Liver (tissue), 8 donors: ENCODE measurements at regions not wholly inside any gene's neighbourhood (a gene's known extent, or its start where the extent isn't known, plus 50 kb on each side); places are given as distances from the start of the nearest gene placed in this dataset.

ENCODE experiments used
- DNase-seq: peaks from one replicate; pipeline ENCODE4 v3.0.0-alpha.2; 2017; ENCODE audit warnings: low spot score
- H3K27ac ChIP-seq, 2 donors: one replicate each; pipeline ENCODE4 v1.7.0; 2013; ENCODE audit warnings: inconsistent platforms in 2 of 2, low read length in 2 of 2, control low read depth in 1 of 2, low read depth in 1 of 2, mild to moderate bottlenecking in 1 of 2
- H3K27me3 ChIP-seq, 4 donors: one replicate each; pipeline versions ENCODE4 v1.6.1 to v1.7.0; 2013; ENCODE audit warnings: low read length in 3 of 4, inconsistent platforms in 1 of 4, mild to moderate bottlenecking in 1 of 4, moderate library complexity in 1 of 4; ENCODE audit not compliant: control insufficient read depth in 4 of 4, insufficient read depth in 4 of 4
- H3K36me3 ChIP-seq, 4 donors: one replicate each; pipeline versions ENCODE4 v1.6.1 to v1.7.0; 2013; ENCODE audit warnings: low read length in 3 of 4, mild to moderate bottlenecking in 3 of 4, low read depth in 1 of 4, moderate library complexity in 1 of 4; ENCODE audit not compliant: control insufficient read depth in 4 of 4, insufficient read depth in 3 of 4
- H3K4me1 ChIP-seq, 4 donors: one replicate each; pipeline versions ENCODE4 v1.6.1 to v1.7.0; 2013; ENCODE audit warnings: low read length in 3 of 4, mild to moderate bottlenecking in 3 of 4, moderate library complexity in 1 of 4; ENCODE audit not compliant: control insufficient read depth in 4 of 4, insufficient read depth in 4 of 4
- H3K4me3 ChIP-seq, 3 donors: one replicate each; pipeline versions ENCODE4 v1.6.1 to v1.7.0; 2013; ENCODE audit warnings: low read length in 3 of 3, control low read depth in 1 of 3, low read depth in 1 of 3, mild to moderate bottlenecking in 1 of 3
- H3K9ac ChIP-seq, 2 donors: one replicate each; pipeline ENCODE4 v1.7.0; 2013; ENCODE audit warnings: low read length in 2 of 2, mild to moderate bottlenecking in 2 of 2, moderate library complexity in 2 of 2, control low read depth in 1 of 2, low read depth in 1 of 2
- H3K9me3 ChIP-seq, 4 donors: one replicate each; pipeline versions ENCODE4 v1.6.1 to v1.7.0; 2013; ENCODE audit warnings: low read length in 3 of 4; ENCODE audit not compliant: control insufficient read depth in 4 of 4
- ATF3 ChIP-seq: IDR thresholded peaks from 2 replicates; pipeline ENCODE4 v1.6.1; 2016; ENCODE audit warnings: antibody characterized with exemption
- CTCF ChIP-seq: fragments of 150-350 bp; IDR thresholded peaks from 2 replicates; pipeline ENCODE4 v1.5.1; 2017; ENCODE audit warnings: improper control_type of control experiment, low read depth, low read length; ENCODE audit not compliant: missing input control
- EGR1 ChIP-seq, 2 donors: IDR thresholded peaks; 2 replicates each; pipeline ENCODE4 v1.6.1; 2016 to 2018; ENCODE audit warnings: antibody characterized with exemption in 2 of 2, low read depth in 2 of 2
- FOXA1 ChIP-seq: IDR thresholded peaks from 2 replicates; pipeline ENCODE4 v1.6.1; 2016; ENCODE audit warnings: antibody characterized with exemption
- FOXA2 ChIP-seq: IDR thresholded peaks from 2 replicates; pipeline ENCODE4 v1.6.1; 2016; ENCODE audit warnings: antibody characterized with exemption
- GABPA ChIP-seq, 2 donors: IDR thresholded peaks in 1 of 2; conservative IDR thresholded peaks in 1 of 2; 2 replicates each; pipeline ENCODE4 v1.6.1; 2016; ENCODE audit warnings: antibody characterized with exemption in 2 of 2, mild to moderate bottlenecking in 1 of 2, moderate library complexity in 1 of 2
- HNF4A ChIP-seq, 2 donors: conservative IDR thresholded peaks; 2 replicates each; pipeline ENCODE4 v1.6.1; 2016; ENCODE audit warnings: antibody characterized with exemption in 2 of 2, mild to moderate bottlenecking in 2 of 2
- HNF4G ChIP-seq: IDR thresholded peaks from 2 replicates; pipeline ENCODE4 v1.6.1; 2016; ENCODE audit warnings: antibody characterized with exemption
- JUND ChIP-seq, 2 donors: IDR thresholded peaks; 2 replicates each; pipeline ENCODE4 v1.6.1; 2016; ENCODE audit warnings: antibody characterized with exemption in 2 of 2
- MAX ChIP-seq: IDR thresholded peaks from 2 replicates; pipeline ENCODE4 v1.6.1; 2016; ENCODE audit warnings: antibody characterized with exemption
- NR2F2 ChIP-seq: IDR thresholded peaks from 2 replicates; pipeline ENCODE4 v1.6.1; 2016; ENCODE audit warnings: antibody characterized with exemption
- RAD21 ChIP-seq, 2 donors: IDR thresholded peaks; 2 replicates each; pipeline ENCODE4 v1.6.1; 2016; ENCODE audit warnings: antibody characterized with exemption in 2 of 2, mild to moderate bottlenecking in 2 of 2
- RXRA ChIP-seq, 2 donors: IDR thresholded peaks; 2 replicates each; pipeline ENCODE4 v1.6.1; 2017 to 2018; ENCODE audit warnings: antibody characterized with exemption in 2 of 2, mild to moderate bottlenecking in 1 of 2
- SP1 ChIP-seq: IDR thresholded peaks from 2 replicates; pipeline ENCODE4 v1.6.1; 2018; ENCODE audit warnings: antibody characterized with exemption, mild to moderate bottlenecking
- YY1 ChIP-seq: IDR thresholded peaks from 2 replicates; pipeline ENCODE4 v1.6.1; 2016; ENCODE audit warnings: antibody characterized with exemption, mild to moderate bottlenecking
- WGBS: extraction: QIAGEN DNeasy Blood & Tissue Kit; methylation state at CpG from one replicate; pipeline ENCODE4 v1.1.7; 2013; 5-methylcytosine and 5-hydroxymethylcytosine counted together
- TF ChIP-seq, protein P1 (sequence below): IDR thresholded peaks from 2 replicates; pipeline ENCODE4 v1.6.1; 2016; ENCODE audit warnings: antibody characterized with exemption, mild to moderate bottlenecking
- TF ChIP-seq, protein P2 (sequence below): IDR thresholded peaks from 2 replicates; pipeline ENCODE4 v1.6.1; 2016; ENCODE audit warnings: antibody characterized with exemption
- donor health status: healthy.
- donor health status: healthy.
- donor health status: healthy.
- donor health status: healthy.
- donor health status: healthy.

GRCh38 chr2:65598264-65598663 is 165.9 kb upstream of the SPRED2 start:
- H3K27ac ChIP-seq, result no peak overlapping the region
- 95% methylated on average over 4 of the region's 4 CpGs for WGBS
- H3K9me3 ChIP-seq, result peaks cover 0 to 2% (median 0%) of the 10 kb centered on the region in 4 donors
- H3K27me3 ChIP-seq, result no peaks in the 10 kb centered on the region
- H3K4me3 ChIP-seq, result no peak overlapping the region
- H3K9ac ChIP-seq, result no peak overlapping the region
- no peaks in the 10 kb centered on the region for H3K36me3 ChIP-seq
- DNase-seq, result no peak
- H3K4me1 ChIP-seq, result no peaks in the 10 kb centered on the region
- no peak for TF ChIP-seq YY1
- TF ChIP-seq, protein P1, sequence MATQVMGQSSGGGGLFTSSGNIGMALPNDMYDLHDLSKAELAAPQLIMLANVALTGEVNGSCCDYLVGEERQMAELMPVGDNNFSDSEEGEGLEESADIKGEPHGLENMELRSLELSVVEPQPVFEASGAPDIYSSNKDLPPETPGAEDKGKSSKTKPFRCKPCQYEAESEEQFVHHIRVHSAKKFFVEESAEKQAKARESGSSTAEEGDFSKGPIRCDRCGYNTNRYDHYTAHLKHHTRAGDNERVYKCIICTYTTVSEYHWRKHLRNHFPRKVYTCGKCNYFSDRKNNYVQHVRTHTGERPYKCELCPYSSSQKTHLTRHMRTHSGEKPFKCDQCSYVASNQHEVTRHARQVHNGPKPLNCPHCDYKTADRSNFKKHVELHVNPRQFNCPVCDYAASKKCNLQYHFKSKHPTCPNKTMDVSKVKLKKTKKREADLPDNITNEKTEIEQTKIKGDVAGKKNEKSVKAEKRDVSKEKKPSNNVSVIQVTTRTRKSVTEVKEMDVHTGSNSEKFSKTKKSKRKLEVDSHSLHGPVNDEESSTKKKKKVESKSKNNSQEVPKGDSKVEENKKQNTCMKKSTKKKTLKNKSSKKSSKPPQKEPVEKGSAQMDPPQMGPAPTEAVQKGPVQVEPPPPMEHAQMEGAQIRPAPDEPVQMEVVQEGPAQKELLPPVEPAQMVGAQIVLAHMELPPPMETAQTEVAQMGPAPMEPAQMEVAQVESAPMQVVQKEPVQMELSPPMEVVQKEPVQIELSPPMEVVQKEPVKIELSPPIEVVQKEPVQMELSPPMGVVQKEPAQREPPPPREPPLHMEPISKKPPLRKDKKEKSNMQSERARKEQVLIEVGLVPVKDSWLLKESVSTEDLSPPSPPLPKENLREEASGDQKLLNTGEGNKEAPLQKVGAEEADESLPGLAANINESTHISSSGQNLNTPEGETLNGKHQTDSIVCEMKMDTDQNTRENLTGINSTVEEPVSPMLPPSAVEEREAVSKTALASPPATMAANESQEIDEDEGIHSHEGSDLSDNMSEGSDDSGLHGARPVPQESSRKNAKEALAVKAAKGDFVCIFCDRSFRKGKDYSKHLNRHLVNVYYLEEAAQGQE, result no peak
- no peak for TF ChIP-seq NR2F2
- TF ChIP-seq, protein P2, sequence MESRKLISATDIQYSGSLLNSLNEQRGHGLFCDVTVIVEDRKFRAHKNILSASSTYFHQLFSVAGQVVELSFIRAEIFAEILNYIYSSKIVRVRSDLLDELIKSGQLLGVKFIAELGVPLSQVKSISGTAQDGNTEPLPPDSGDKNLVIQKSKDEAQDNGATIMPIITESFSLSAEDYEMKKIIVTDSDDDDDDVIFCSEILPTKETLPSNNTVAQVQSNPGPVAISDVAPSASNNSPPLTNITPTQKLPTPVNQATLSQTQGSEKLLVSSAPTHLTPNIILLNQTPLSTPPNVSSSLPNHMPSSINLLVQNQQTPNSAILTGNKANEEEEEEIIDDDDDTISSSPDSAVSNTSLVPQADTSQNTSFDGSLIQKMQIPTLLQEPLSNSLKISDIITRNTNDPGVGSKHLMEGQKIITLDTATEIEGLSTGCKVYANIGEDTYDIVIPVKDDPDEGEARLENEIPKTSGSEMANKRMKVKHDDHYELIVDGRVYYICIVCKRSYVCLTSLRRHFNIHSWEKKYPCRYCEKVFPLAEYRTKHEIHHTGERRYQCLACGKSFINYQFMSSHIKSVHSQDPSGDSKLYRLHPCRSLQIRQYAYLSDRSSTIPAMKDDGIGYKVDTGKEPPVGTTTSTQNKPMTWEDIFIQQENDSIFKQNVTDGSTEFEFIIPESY, result no peak
- TF ChIP-seq ATF3, result no peak
- no peak for TF ChIP-seq GABPA (IDR thresholded peaks at IDR 0.05 in 1 of 2, conservative IDR thresholded peaks at IDR 0.05 in 1 of 2)
- no peak for TF ChIP-seq MAX
- no peak for TF ChIP-seq FOXA2
- no peak for TF ChIP-seq SP1
- TF ChIP-seq EGR1 (IDR thresholded peaks at IDR 0.05; ENCODE audit: low read depth in 2 of 2), result no peak
- no peak for TF ChIP-seq HNF4A (conservative IDR thresholded peaks at IDR 0.05)
- no peak for TF ChIP-seq FOXA1
- no peak for TF ChIP-seq RXRA (IDR thresholded peaks at IDR 0.05)
- no peak for TF ChIP-seq JUND (IDR thresholded peaks at IDR 0.05)
- TF ChIP-seq CTCF, result no peak
- no peak for TF ChIP-seq HNF4G
- no peak for TF ChIP-seq RAD21 (IDR thresholded peaks at IDR 0.05)

GRCh38 chr2:65595630-65596029 is 163.2 kb upstream of the SPRED2 start:
- Histone ChIP-seq H3K36me3 (no peaks in the 10 kb centered on the region), H3K4me1 (no peaks in the 10 kb centered on the region)
- DNase-seq, result no peak

More at GRCh38 chr2:65595630-65596029, 163.2 kb upstream of the SPRED2 start:
- TF ChIP-seq YY1 (no peak), GABPA (IDR thresholded peaks at IDR 0.05 in 1 of 2, conservative IDR thresholded peaks at IDR 0.05 in 1 of 2) (no peak), HNF4G (no peak), HNF4A (conservative IDR thresholded peaks at IDR 0.05) (peak in 1 of 2 donors; percentile 27)
- Histone ChIP-seq H3K27me3 (no peaks in the 10 kb centered on the region), H3K27ac (no peak overlapping the region), H3K4me3 (no peak overlapping the region), H3K9ac (no peak overlapping the region), H3K9me3 (peaks cover 0 to 2% (median 0%) of the 10 kb centered on the region in 4 donors)
